ENCODE measurements at regions not wholly inside any gene's neighbourhood (a gene's known extent, or its start where the extent isn't known, plus 50 kb on each side); places are given as distances from the start of the nearest gene placed in this dataset.

DNA sequence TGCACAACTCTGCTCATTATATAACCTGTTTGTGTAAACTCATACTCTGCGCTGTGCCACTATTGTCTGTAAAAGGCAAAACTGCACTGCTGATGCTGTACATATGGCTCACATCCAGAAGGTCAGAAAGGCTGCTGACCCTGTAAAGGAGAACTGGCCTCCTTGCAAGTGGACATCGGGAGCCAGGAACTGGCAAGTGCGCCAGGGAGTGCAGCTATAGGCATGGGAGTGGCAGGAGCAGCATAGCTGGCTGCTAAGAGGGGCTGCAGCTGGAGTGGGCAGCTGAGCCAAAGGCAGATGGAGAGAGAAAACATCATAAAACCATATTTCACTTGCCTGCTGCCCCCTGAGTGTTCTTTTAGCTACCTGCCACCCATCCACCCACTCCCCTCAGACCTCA is 2183.4 kb upstream of the ACO1 start:
- Histone ChIP-seq H3K56ac (ENCODE audit: extremely low read depth, insufficient read depth, low read length) (no peak overlapping the region), H3K18ac (ENCODE audit: low read depth, low read length) (no peak overlapping the region), H3K4me2 (ENCODE audit: low read depth, low read length) (no peak overlapping the region), H2BK20ac (ENCODE audit: low read depth, low read length) (no peak overlapping the region), H2AFZ (replicated peaks; ENCODE audit: low read length, poor library complexity) (no peak overlapping the region), H3K23ac (ENCODE audit: low read depth, low read length) (no peak overlapping the region), H3K4ac (ENCODE audit: low read depth, low read length) (no peak overlapping the region), H3K9ac (ENCODE audit: low read depth, low read length) (no peak overlapping the region), H3K27ac (ENCODE audit: insufficient read depth, low read length) (no peak overlapping the region), H3K79me1 (ENCODE audit: low read depth in 1 of 2, low read length in 2 of 2) (no peaks in the 10 kb centered on the region), H2BK120ac (ENCODE audit: low read depth, low read length) (no peak overlapping the region), H4K5ac (ENCODE audit: low read depth, low read length) (no peak overlapping the region), H4K8ac (ENCODE audit: low read depth in 2 of 2, low read length in 2 of 2) (no peak overlapping the region), H2BK15ac (ENCODE audit: low read depth, low read length) (no peak overlapping the region), H4K91ac (ENCODE audit: insufficient read depth, low read depth, low read length) (no peak overlapping the region), H4K20me1 (ENCODE audit: insufficient read depth, low read length) (no peaks in the 10 kb centered on the region), H2AK5ac (ENCODE audit: low read depth, low read length) (no peak overlapping the region), H3K36me3 (ENCODE audit: control insufficient read depth, insufficient read depth, low read length) (no peaks in the 10 kb centered on the region), H3K9me1 (ENCODE audit: insufficient read depth, low read length) (no peaks in the 10 kb centered on the region), H3K4me3 (ENCODE audit: insufficient read depth, low read depth, low read length) (no peak overlapping the region), H3K14ac (replicated peaks; ENCODE audit: low read depth, low read length) (no peak overlapping the region), H3K9me3 (ENCODE audit: control insufficient read depth, insufficient read depth, low read length) (peaks cover 21% of the 10 kb centered on the region), H3K27me3 (ENCODE audit: control insufficient read depth, insufficient read depth, low read length) (no peaks in the 10 kb centered on the region), H3K4me1 (ENCODE audit: control insufficient read depth, insufficient read depth, low read length) (no peaks in the 10 kb centered on the region), H2BK5ac (ENCODE audit: low read depth, low read length, poor library complexity, severe bottlenecking) (no peak overlapping the region), H2AK9ac (replicated peaks; ENCODE audit: low read depth, low read length, poor library complexity) (no peak overlapping the region)
- no peak for TF ChIP-seq CEBPB (IDR thresholded peaks at IDR 0.05; ENCODE audit: low read depth, low read length)
- DNase-seq: no peak
- intact Hi-C loops (cut with micrococcal nuclease): no loop called here
- WGBS, 2 experiments (ENCODE audit: extremely low coverage in 2 of 2, insufficient read length in 1 of 2): 83% methylated on average over 1 of the region's 3 CpGs; no CpG with 5 or more reads in 1 of the 2 experiments
- dilution Hi-C loops (cut with HindIII; ENCODE audit: low sequenced_read_pairs, unreplicated experiment): no loop called here
- no TSS peak for BruUV-seq (replicated peaks)
- no peak for ATAC-seq (ENCODE audit: low read depth)
- in situ Hi-C loops (cut with MboI; ENCODE audit: low sequenced_read_pairs): no loop called here
- POLR2A ChIA-PET (ENCODE audit: unreplicated experiment): no interaction called here
- CTCF ChIA-PET: no interaction called here
